Kidney (tissue), 13 donors: ENCODE measurements at regions not wholly inside any gene's neighbourhood (a gene's known extent, or its start where the extent isn't known, plus 50 kb on each side); places are given as distances from the start of the nearest gene placed in this dataset.

ENCODE experiments used
- DNase-seq, 5 donors: peaks; one replicate each; pipeline ENCODE4 v3.0.0-alpha.2; 2013 to 2020
- FAIRE-seq: peaks from 2 replicates; lab custom pipeline; 2012; peaks lifted over from hg19 to GRCh38; lab: Jason Lieb, UNC
- H3K27ac ChIP-seq, 2 donors: one replicate each; pipeline ENCODE4 v1.7.0; 2013; ENCODE audit warnings: low read depth in 2 of 2, low read length in 2 of 2, inconsistent platforms in 1 of 2
- H3K27me3 ChIP-seq: one replicate; pipeline ENCODE4 v1.7.1; 2013; ENCODE audit warnings: low read length, inconsistent platforms; ENCODE audit not compliant: control insufficient read depth, insufficient read depth
- H3K36me3 ChIP-seq, 3 donors: one replicate each; pipeline versions ENCODE4 v1.7.0 to v1.7.1; 2013; ENCODE audit warnings: low read length in 3 of 3, control low read depth in 1 of 3, inconsistent platforms in 1 of 3; ENCODE audit not compliant: insufficient read depth in 3 of 3, control insufficient read depth in 2 of 3
- H3K4me1 ChIP-seq, 3 donors: one replicate each; pipeline versions ENCODE4 v1.7.0 to v1.7.1; 2013; ENCODE audit warnings: low read length in 3 of 3, inconsistent platforms in 1 of 3, low read depth in 1 of 3; ENCODE audit not compliant: control insufficient read depth in 2 of 3, insufficient read depth in 2 of 3
- H3K4me3 ChIP-seq, 3 donors: one replicate each; pipeline versions ENCODE4 v1.7.0 to v1.8.1; 2013; ENCODE audit warnings: low read length in 3 of 3, control low read depth in 1 of 3, inconsistent platforms in 1 of 3
- H3K9ac ChIP-seq, 3 donors: one replicate each; pipeline versions ENCODE4 v1.7.0 to v1.7.1; 2013; ENCODE audit warnings: low read length in 3 of 3, control low read depth in 1 of 3, inconsistent platforms in 1 of 3
- H3K9me3 ChIP-seq, 3 donors: one replicate each; pipeline versions ENCODE4 v1.7.0 to v1.7.1; 2013; ENCODE audit warnings: low read length in 3 of 3, control low read depth in 1 of 3, inconsistent platforms in 1 of 3; ENCODE audit not compliant: control insufficient read depth in 2 of 3, insufficient read depth in 1 of 3
- CTCF ChIP-seq: IDR thresholded peaks from 3 replicates; pipeline ENCODE4 v1.5.1; 2012; ENCODE audit warnings: mild to moderate bottlenecking, moderate library complexity, borderline replicate concordance; ENCODE audit not compliant: insufficient read depth; ENCODE audit errors: extremely low read depth
- intact Hi-C: fragments of 100-400 bp; cut with DNase I; formaldehyde crosslinking; loops from one replicate; pipeline ENCODE4 v1.11.1; 2022
- donor health status: control.
- donor health status: control.
- donor health status: control.
- donor health status: control.
- donor health status: control.
- donor health status: DM: yes; HTN: yes; CAD: no.
- donor health status: Normal renal cell carcinoma (clear cell type).

- no peak for DNase-seq
- no peak for TF ChIP-seq CTCF
- Histone ChIP-seq H3K27ac (no peak overlapping the region), H3K9ac (no peak overlapping the region), H3K4me3 (no peak overlapping the region), H3K4me1 (no peaks in the 10 kb centered on the region), H3K27me3 (no peaks in the 10 kb centered on the region), H3K9me3 (no peaks in the 10 kb centered on the region), H3K36me3 (no peaks in the 10 kb centered on the region)
- no peak for FAIRE-seq
- intact Hi-C loops: no loop called here
These were observed 149.8 kb upstream of the ROBO1 start for GRCh38 chr3:79917561-79917960.

GRCh38 chr3:79910337-79910736, 142.5 kb upstream of the ROBO1 start:
- H3K36me3 ChIP-seq: no peaks in the 10 kb centered on the region
- no peaks in the 10 kb centered on the region for H3K9me3 ChIP-seq
- intact Hi-C loops: no loop called here
- DNase-seq (no peak), FAIRE-seq (no peak)
- no peaks in the 10 kb centered on the region for H3K4me1 ChIP-seq
- H3K4me3 ChIP-seq: no peak overlapping the region
- no peaks in the 10 kb centered on the region for H3K27me3 ChIP-seq
- TF ChIP-seq CTCF: no peak
- H3K27ac ChIP-seq: no peak overlapping the region
- H3K9ac ChIP-seq: no peak overlapping the region

GRCh38 chr3:79906106-79906505, 138.3 kb upstream of the ROBO1 start:
- H3K27ac ChIP-seq: no peak overlapping the region
- intact Hi-C loops: no loop called here
- no peaks in the 10 kb centered on the region for H3K27me3 ChIP-seq
- no peak for TF ChIP-seq CTCF
- no peak overlapping the region for H3K4me3 ChIP-seq
- H3K9me3 ChIP-seq: no peaks in the 10 kb centered on the region
- H3K9ac ChIP-seq: no peak overlapping the region
- DNase-seq (no peak), FAIRE-seq (no peak)
- no peaks in the 10 kb centered on the region for H3K36me3 ChIP-seq
- H3K4me1 ChIP-seq: no peaks in the 10 kb centered on the region

- Histone ChIP-seq H3K27me3 (no peaks in the 10 kb centered on the region), H3K4me1 (no peaks in the 10 kb centered on the region), H3K9ac (no peak overlapping the region), H3K27ac (no peak overlapping the region), H3K36me3 (no peaks in the 10 kb centered on the region), H3K4me3 (no peak overlapping the region), H3K9me3 (no peaks in the 10 kb centered on the region)
- DNase-seq (no peak), FAIRE-seq (no peak)
- intact Hi-C loops: no loop called here
- TF ChIP-seq CTCF: no peak
These were observed 134.4 kb upstream of the ROBO1 start for GRCh38 chr3:79902151-79902550.
